H9 (cell line): ENCODE measurements at regions not wholly inside any gene's neighbourhood (a gene's known extent, or its start where the extent isn't known, plus 50 kb on each side); places are given as distances from the start of the nearest gene placed in this dataset.

Experiments used
- DNase-seq: peaks from one replicate; pipeline ENCODE4 v3.0.0-alpha.2; 2017
- H2AFZ ChIP-seq: one replicate; pipeline ENCODE4 v1.6.1; 2013; ENCODE audit warnings: mild to moderate bottlenecking, low read length, control low read depth, moderate library complexity
- H2AK5ac ChIP-seq: 2 replicates; pipeline ENCODE4 v1.6.1; 2013; ENCODE audit warnings: low read length, control low read depth, mixed read lengths; ENCODE audit not compliant: insufficient read length
- H2BK120ac ChIP-seq: one replicate; pipeline ENCODE4 v1.6.1; 2013; ENCODE audit warnings: low read depth, mild to moderate bottlenecking, low read length, control low read depth, inconsistent platforms; ENCODE audit not compliant: poor library complexity, severe bottlenecking
- H2BK12ac ChIP-seq: 2 replicates; pipeline ENCODE4 v1.6.1; 2013; ENCODE audit warnings: low read length, control low read depth, mixed read lengths, low read depth; ENCODE audit not compliant: insufficient read length
- H2BK15ac ChIP-seq: 2 replicates; pipeline ENCODE4 v1.6.1; 2013; ENCODE audit warnings: low read depth, low read length, control low read depth
- H2BK20ac ChIP-seq: one replicate; pipeline ENCODE4 v1.6.1; 2013; ENCODE audit warnings: low read depth, mild to moderate bottlenecking, low read length, control low read depth, inconsistent platforms; ENCODE audit not compliant: poor library complexity, severe bottlenecking
- H2BK5ac ChIP-seq: 2 replicates; pipeline ENCODE4 v1.6.1; 2013; ENCODE audit warnings: low read length, control low read depth, mixed read lengths; ENCODE audit not compliant: insufficient read length
- H3K14ac ChIP-seq: 2 replicates; pipeline ENCODE4 v1.6.1; 2013; ENCODE audit warnings: low read length, control low read depth; ENCODE audit not compliant: insufficient read depth
- H3K18ac ChIP-seq: 2 replicates; pipeline ENCODE4 v1.6.1; 2013; ENCODE audit warnings: low read depth, mild to moderate bottlenecking, mixed read lengths, low read length, control low read depth; ENCODE audit not compliant: insufficient read length
- H3K23ac ChIP-seq: 2 replicates; pipeline ENCODE4 v1.6.1; 2013; ENCODE audit warnings: low read length, control low read depth, mixed read lengths, low read depth; ENCODE audit not compliant: insufficient read length
- H3K23me2 ChIP-seq: 2 replicates; pipeline ENCODE4 v1.6.1; 2013; ENCODE audit warnings: low read depth, mild to moderate bottlenecking, mixed read lengths, low read length, control low read depth; ENCODE audit not compliant: insufficient read length, poor library complexity, severe bottlenecking
- H3K27ac ChIP-seq: 2 replicates; pipeline ENCODE4 v1.5.1; 2013; ENCODE audit warnings: low read length, control low read depth, mixed read lengths, low read depth; ENCODE audit not compliant: insufficient read length
- H3K27me3 ChIP-seq: 2 replicates; pipeline ENCODE4 v1.6.1; 2013; ENCODE audit warnings: low read length, control low read depth, inconsistent platforms; ENCODE audit not compliant: insufficient read depth
- H3K4ac ChIP-seq: 2 replicates; pipeline ENCODE4 v1.6.1; 2013; ENCODE audit warnings: low read depth, mild to moderate bottlenecking, control low read depth, inconsistent platforms, low read length, moderate library complexity
- H3K4me1 ChIP-seq: 2 replicates; pipeline ENCODE4 v1.6.1; 2013; ENCODE audit warnings: low read length, control low read depth, inconsistent platforms; ENCODE audit not compliant: insufficient read depth
- H3K4me2 ChIP-seq: 2 replicates; pipeline ENCODE4 v1.6.1; 2013; ENCODE audit warnings: low read length, control low read depth, mixed read lengths; ENCODE audit not compliant: insufficient read length, insufficient read depth
- H3K56ac ChIP-seq: 2 replicates; pipeline ENCODE4 v1.6.1; 2013; ENCODE audit warnings: low read depth, mild to moderate bottlenecking, mixed read lengths, low read length, control low read depth; ENCODE audit not compliant: insufficient read length
- H3K79me1 ChIP-seq: 2 replicates; pipeline ENCODE4 v1.6.1; 2013; ENCODE audit warnings: low read depth, mild to moderate bottlenecking, moderate library complexity, low read length, control low read depth, inconsistent platforms; ENCODE audit not compliant: insufficient read depth, poor library complexity, severe bottlenecking
- H3K79me2 ChIP-seq: 2 replicates; pipeline ENCODE4 v1.6.1; 2013; ENCODE audit warnings: low read length, control low read depth, inconsistent platforms; ENCODE audit not compliant: insufficient read depth
- H3K9ac ChIP-seq: 2 replicates; pipeline ENCODE4 v1.6.1; 2013; ENCODE audit warnings: low read length, control low read depth, mixed read lengths; ENCODE audit not compliant: insufficient read length; ENCODE audit errors: extremely low read depth
- H3K9me3 ChIP-seq: one replicate; pipeline ENCODE4 v1.6.1; 2013; ENCODE audit warnings: low read depth, low read length, inconsistent platforms; ENCODE audit not compliant: control insufficient read depth
- H3T11ph ChIP-seq: one replicate; pipeline ENCODE4 v1.6.1; 2013; ENCODE audit warnings: mild to moderate bottlenecking, low read length, control low read depth, inconsistent platforms
- H4K20me1 ChIP-seq: one replicate; pipeline ENCODE4 v1.6.1; 2013; ENCODE audit not compliant: control insufficient read depth, insufficient read length, insufficient read depth
- H4K5ac ChIP-seq: 2 replicates; pipeline ENCODE4 v1.6.1; 2013; ENCODE audit warnings: low read depth, mild to moderate bottlenecking, mixed read lengths, low read length, control low read depth; ENCODE audit not compliant: insufficient read length
- H4K8ac ChIP-seq: replicated peaks from 2 replicates; pipeline ENCODE4 v1.6.1; 2013; ENCODE audit warnings: low read length, control low read depth, mixed read lengths, low read depth; ENCODE audit not compliant: insufficient read length
- H4K91ac ChIP-seq: 2 replicates; pipeline ENCODE4 v1.6.1; 2013; ENCODE audit warnings: low read depth, mild to moderate bottlenecking, moderate library complexity, mixed read lengths, low read length, control low read depth; ENCODE audit not compliant: insufficient read length
- H3K27ac Mint-ChIP-seq, 3 experiments: 2 replicates in 2 of 3; 3 replicates in 1 of 3; pipeline ENCODE4 v1.8.0; 2020 to 2021; ENCODE audit warnings: mixed read lengths in 3 of 3, mild to moderate bottlenecking in 1 of 3, moderate library complexity in 1 of 3
- H3K27me3 Mint-ChIP-seq: 2 replicates; pipeline ENCODE4 v1.8.0; 2021; ENCODE audit warnings: low read depth, mild to moderate bottlenecking, moderate library complexity, mixed read lengths
- H3K36me3 Mint-ChIP-seq, 3 experiments: 2 replicates in 2 of 3; 3 replicates in 1 of 3; pipeline ENCODE4 v1.8.0; 2020 to 2021; ENCODE audit warnings: low read depth in 3 of 3, mixed read lengths in 3 of 3; ENCODE audit not compliant: insufficient read depth in 1 of 3
- H3K4me1 Mint-ChIP-seq, 2 experiments: 2 replicates each; pipeline ENCODE4 v1.8.0; 2020; ENCODE audit warnings: mixed read lengths in 2 of 2
- H3K4me3 Mint-ChIP-seq, 2 experiments: 2 replicates in 1 of 2; 3 replicates in 1 of 2; pipeline ENCODE4 v1.8.0; 2020 to 2021; ENCODE audit warnings: mild to moderate bottlenecking in 2 of 2, mixed read lengths in 2 of 2, moderate library complexity in 1 of 2
- H3K9me3 Mint-ChIP-seq, 2 experiments: 2 replicates in 1 of 2; 3 replicates in 1 of 2; pipeline ENCODE4 v1.8.0; 2020; ENCODE audit warnings: mild to moderate bottlenecking in 2 of 2, mixed read lengths in 2 of 2, moderate library complexity in 1 of 2
- CTCF ChIP-seq: fragments of 200-600 bp; sonication (generic); conservative IDR thresholded peaks from 3 replicates; pipeline ENCODE4 v1.8.0; 2021; ENCODE audit warnings: antibody characterized with exemption, mild to moderate bottlenecking
- WGBS: extraction: QIAGEN DNeasy Blood & Tissue Kit; methylation state at CpG from one replicate; pipeline ENCODE4 v1.1.7; 2013; ENCODE audit warnings: missing lambda C conversion rate, low lambda C conversion rate, mixed read lengths; ENCODE audit not compliant: insufficient read length; ENCODE audit errors: extremely low coverage; 5-methylcytosine and 5-hydroxymethylcytosine counted together

DNA sequence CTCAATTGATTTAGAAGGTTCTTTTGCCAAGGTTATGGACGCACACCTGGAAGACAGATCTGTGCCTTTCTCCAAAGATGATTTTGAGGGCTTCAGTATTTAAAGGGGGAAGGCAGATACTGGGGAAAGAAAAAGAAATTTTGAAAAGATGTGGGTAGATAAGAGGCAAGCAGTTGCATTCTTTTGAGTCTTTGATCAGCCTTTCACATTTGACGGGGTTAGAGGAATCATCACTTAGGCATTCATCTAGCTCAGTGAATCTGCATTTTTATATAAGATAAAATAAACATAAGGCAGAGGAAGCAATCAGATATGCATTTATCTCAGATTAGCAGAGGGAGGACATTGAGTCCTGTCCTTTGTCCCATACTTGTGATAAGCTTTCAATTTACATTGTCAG lies 243.4 kb upstream of the RAI14 start:
- no peak overlapping the region for H3K56ac ChIP-seq
- no peak overlapping the region for H2AK5ac ChIP-seq
- H3K4me1 ChIP-seq: peaks cover 11% of the 10 kb centered on the region; the same call in 1 of the 2 replicates
- no peaks in the 10 kb centered on the region for H3K27me3 Mint-ChIP-seq
- no peak overlapping the region for H2BK20ac ChIP-seq
- H3K14ac ChIP-seq: no peak overlapping the region
- peak overlapping the region; percentile 96 for H3K27ac ChIP-seq
- no peak overlapping the region for H4K8ac ChIP-seq
- DNase-seq: no peak
- H2AFZ ChIP-seq: no peak overlapping the region
- H4K20me1 ChIP-seq: no peaks in the 10 kb centered on the region
- peaks cover 70 to 72% of the 10 kb centered on the region in 2 experiments for H3K4me1 Mint-ChIP-seq
- no peak overlapping the region for H3K23ac ChIP-seq
- H2BK15ac ChIP-seq: no peak overlapping the region
- H3K18ac ChIP-seq: no peak overlapping the region
- H3K9ac ChIP-seq: no peak overlapping the region
- H3K9me3 Mint-ChIP-seq: peaks cover 13 to 32% of the 10 kb centered on the region in 2 experiments
- no peak overlapping the region for H3K4ac ChIP-seq
- H3K9me3 ChIP-seq: peaks cover 16% of the 10 kb centered on the region
- H3K4me2 ChIP-seq: peak overlapping the region; percentile 13
- H4K5ac ChIP-seq: no peak overlapping the region
- H4K91ac ChIP-seq: no peak overlapping the region
- H3K36me3 Mint-ChIP-seq: peaks cover 3 to 26% (median 22%) of the 10 kb centered on the region in 3 experiments; a peak in 6 of 7 replicates
- peak overlapping the region; percentile 86 to 99 (median 97) for H3K27ac Mint-ChIP-seq
- no CpG with 5 or more reads among the region's 2 CpGs for WGBS
- H3K4me3 Mint-ChIP-seq: peak overlapping the region in 1 of 2 experiments; percentile 50; a peak in 1 of 5 replicates
- H2BK12ac ChIP-seq: no peak overlapping the region
- no peaks in the 10 kb centered on the region for H3K79me1 ChIP-seq
- TF ChIP-seq CTCF: no peak
- H3K79me2 ChIP-seq: no peaks in the 10 kb centered on the region
- no peaks in the 10 kb centered on the region for H3K27me3 ChIP-seq
- H3T11ph ChIP-seq: no peak overlapping the region
- no peak overlapping the region for H2BK5ac ChIP-seq
- H2BK120ac ChIP-seq: no peak overlapping the region
- no peaks in the 10 kb centered on the region for H3K23me2 ChIP-seq
